ENCODE measurements at regions not wholly inside any gene's neighbourhood (a gene's known extent, or its start where the extent isn't known, plus 50 kb on each side); places are given as distances from the start of the nearest gene placed in this dataset.
"Not testable (repeated sequence)": the region's sequence is repeated elsewhere in the genome, so short reads cannot be mapped to it uniquely, and the experiment has no call there.

- no peak for DNase-seq (ENCODE audit: low read depth in 2 of 3, low spot score in 1 of 3)
These were observed 692.6 kb downstream of the PCDH17 start for GRCh38 chr13:58324161-58324560.

- no peak for DNase-seq (ENCODE audit: low read depth in 2 of 3, low spot score in 1 of 3)
These were observed 698.2 kb downstream of the PCDH17 start for GRCh38 chr13:58329746-58330145.

GRCh38 chr13:58340895-58341294 is 709.4 kb downstream of the PCDH17 start:
- DNase-seq (ENCODE audit: low read depth in 2 of 3, low spot score in 1 of 3), result no peak

- no peak for DNase-seq (ENCODE audit: low read depth in 2 of 3, low spot score in 1 of 3)
These were observed 709.8 kb downstream of the PCDH17 start for GRCh38 chr13:58341318-58341717.

- no peak for DNase-seq (ENCODE audit: low read depth in 2 of 3, low spot score in 1 of 3)
These were observed 711.5 kb downstream of the PCDH17 start for GRCh38 chr13:58343076-58343475.

- DNase-seq (ENCODE audit: low read depth in 2 of 3, low spot score in 1 of 3), result not testable (repeated sequence)
These were observed 720.6 kb downstream of the PCDH17 start for GRCh38 chr13:58352100-58352499.

- DNase-seq (ENCODE audit: low read depth in 2 of 3, low spot score in 1 of 3), result no peak
These were observed 738.4 kb downstream of the PCDH17 start for GRCh38 chr13:58369936-58370335.

GRCh38 chr13:58376349-58376748 is 744.8 kb downstream of the PCDH17 start:
- no peak for DNase-seq (ENCODE audit: low read depth in 2 of 3, low spot score in 1 of 3)

GRCh38 chr13:58376775-58377174 is 745.2 kb downstream of the PCDH17 start:
- no peak for DNase-seq (ENCODE audit: low read depth in 2 of 3, low spot score in 1 of 3)

GRCh38 chr13:58379221-58379620 is 747.7 kb downstream of the PCDH17 start:
- DNase-seq (ENCODE audit: low read depth in 2 of 3, low spot score in 1 of 3), result no peak

- not testable (repeated sequence) for DNase-seq (ENCODE audit: low read depth in 2 of 3, low spot score in 1 of 3)
These were observed 753.8 kb downstream of the PCDH17 start for GRCh38 chr13:58385336-58385735.

GRCh38 chr13:58397596-58398387 is 766.2 kb downstream of the PCDH17 start:
- no peak for DNase-seq (ENCODE audit: low read depth in 2 of 3, low spot score in 1 of 3)

- no peak for DNase-seq (ENCODE audit: low read depth in 2 of 3, low spot score in 1 of 3)
These were observed 767.7 kb downstream of the PCDH17 start for GRCh38 chr13:58399263-58399662.

GRCh38 chr13:58406545-58406944 is 775.0 kb downstream of the PCDH17 start:
- no peak for DNase-seq (ENCODE audit: low read depth in 2 of 3, low spot score in 1 of 3)

- DNase-seq (ENCODE audit: low read depth in 2 of 3, low spot score in 1 of 3), result no peak
These were observed 798.4 kb downstream of the PCDH17 start for GRCh38 chr13:58429917-58430316.

GRCh38 chr13:58434943-58435342 is 803.4 kb downstream of the PCDH17 start:
- DNase-seq (ENCODE audit: low read depth in 2 of 3, low spot score in 1 of 3), result no peak

- no peak for DNase-seq (ENCODE audit: low read depth in 2 of 3, low spot score in 1 of 3)
These were observed 805.9 kb downstream of the PCDH17 start for GRCh38 chr13:58437427-58437826.

- DNase-seq (ENCODE audit: low read depth in 2 of 3, low spot score in 1 of 3), result no peak
These were observed 815.4 kb downstream of the PCDH17 start for GRCh38 chr13:58446979-58447378.

GRCh38 chr13:58452123-58452623 is 820.6 kb downstream of the PCDH17 start:
- DNase-seq (ENCODE audit: low read depth in 2 of 3, low spot score in 1 of 3), result no peak

GRCh38 chr13:58455094-58455493 is 823.5 kb downstream of the PCDH17 start:
- no peak for DNase-seq (ENCODE audit: low read depth in 2 of 3, low spot score in 1 of 3)

GRCh38 chr13:58461217-58461616 is 829.7 kb downstream of the PCDH17 start:
- DNase-seq (ENCODE audit: low read depth in 2 of 3, low spot score in 1 of 3), result no peak

GRCh38 chr13:58463841-58464240 is 832.3 kb downstream of the PCDH17 start:
- no peak for DNase-seq (ENCODE audit: low read depth in 2 of 3, low spot score in 1 of 3)

GRCh38 chr13:58467176-58467575 is 835.6 kb downstream of the PCDH17 start:
- DNase-seq (ENCODE audit: low read depth in 2 of 3, low spot score in 1 of 3), result no peak

Measured in stimulated activated CD4-positive, alpha-beta T cell treated with anti-CD3 and anti-CD28 coated beads, Interleukin-12 subunit alpha, Interleukin-12 subunit beta, amount 100 ng/mL, for 48 hours (primary cell).